CD4-positive, alpha-beta T cell (primary cell): ENCODE measurements at regions not wholly inside any gene's neighbourhood (a gene's known extent, or its start where the extent isn't known, plus 50 kb on each side); places are given as distances from the start of the nearest gene placed in this dataset.
"Not testable (repeated sequence)": the region's sequence is repeated elsewhere in the genome, so short reads cannot be mapped to it uniquely, and the experiment has no call there.

ENCODE experiments used
- ATAC-seq: fragments of 200-7000 bp; cut with Tn5 transposase; one replicate; pipeline ENCODE4 v1.10.0; 2022; ENCODE audit warnings: mild to moderate bottlenecking; ENCODE audit not compliant: poor library complexity
- CTCF ChIA-PET: fragments of 350-600 bp; sonication (Branson Sonifier 250); formaldehyde crosslinking; loops from one replicate; lab custom pipeline; 2021; ENCODE audit warnings: antibody characterized with exemption, inconsistent platforms; lab: Charles Lee
- POLR2A ChIA-PET: fragments of 350-600 bp; sonication (Branson Sonifier 250); formaldehyde crosslinking; loops from one replicate; lab custom pipeline; 2021; ENCODE audit warnings: antibody characterized with exemption, inconsistent platforms; lab: Charles Lee
- DNase-seq, 14 experiments: peaks; one replicate each; pipeline ENCODE4 v3.0.0-alpha.2; 2013 to 2020; ENCODE audit warnings: mixed read lengths in 2 of 14
- H3K27ac ChIP-seq, 2 donors: one replicate each; pipeline versions ENCODE4 v1.5.1 to v1.7.0; 2013; ENCODE audit warnings: low read length in 2 of 2, low read depth in 1 of 2, mild to moderate bottlenecking in 1 of 2
- H3K27me3 ChIP-seq, 2 experiments: 1 replicate in 1 of 2; 2 replicates in 1 of 2; pipeline versions ENCODE4 v1.6.1 to v1.7.0; 2013; ENCODE audit warnings: low read length in 2 of 2, control low read depth in 1 of 2, mild to moderate bottlenecking in 1 of 2, moderate library complexity in 1 of 2; ENCODE audit not compliant: insufficient read depth in 2 of 2, control insufficient read depth in 1 of 2
- H3K36me3 ChIP-seq: one replicate; pipeline ENCODE4 v1.6.1; 2013; ENCODE audit warnings: low read length, control low read depth; ENCODE audit not compliant: insufficient read depth
- H3K4me1 ChIP-seq: one replicate; pipeline ENCODE4 v1.6.1; 2013; ENCODE audit warnings: low read length, control low read depth; ENCODE audit not compliant: insufficient read depth
- H3K4me3 ChIP-seq: one replicate; pipeline ENCODE4 v1.5.1; 2013; ENCODE audit warnings: mild to moderate bottlenecking, low read length, moderate library complexity
- H3K9me3 ChIP-seq, 2 experiments: 1 replicate in 1 of 2; 2 replicates in 1 of 2; pipeline versions ENCODE4 v1.6.1 to v1.7.0; 2013; ENCODE audit warnings: low read length in 2 of 2, mild to moderate bottlenecking in 2 of 2, control low read depth in 1 of 2, moderate library complexity in 1 of 2; ENCODE audit not compliant: control insufficient read depth in 1 of 2, insufficient read depth in 1 of 2
- H3K27ac Mint-ChIP-seq: one replicate; pipeline ENCODE4 v1.8.0; 2020; ENCODE audit warnings: mixed read lengths
- H3K27me3 Mint-ChIP-seq: one replicate; pipeline ENCODE4 v1.8.0; 2021; ENCODE audit warnings: mixed read lengths
- H3K36me3 Mint-ChIP-seq: one replicate; pipeline ENCODE4 v1.8.0; 2021; ENCODE audit warnings: low read depth, mixed read lengths
- H3K4me1 Mint-ChIP-seq: one replicate; pipeline ENCODE4 v1.8.0; 2021; ENCODE audit warnings: low read depth, mixed read lengths
- H3K4me3 Mint-ChIP-seq: one replicate; pipeline ENCODE4 v1.8.0; 2020; ENCODE audit warnings: mild to moderate bottlenecking, mixed read lengths
- H3K9me3 Mint-ChIP-seq: one replicate; pipeline ENCODE4 v1.8.0; 2020; ENCODE audit warnings: mixed read lengths
- intact Hi-C, 2 experiments: fragments of 100-400 bp; cut with DNase I in 1 of 2; cut with micrococcal nuclease in 1 of 2; formaldehyde crosslinking; loops; one replicate each; pipeline versions ENCODE4 v1.15.1 to v1.9.0; 2023 to 2025; cut with DNase I, micrococcal nuclease
- TF ChIP-seq, protein P1 (sequence below): fragments of 200-600 bp; IDR thresholded peaks from one replicate; pipeline ENCODE4 v1.8.0; 2022; ENCODE audit warnings: antibody characterized with exemption, mild to moderate bottlenecking

DNA sequence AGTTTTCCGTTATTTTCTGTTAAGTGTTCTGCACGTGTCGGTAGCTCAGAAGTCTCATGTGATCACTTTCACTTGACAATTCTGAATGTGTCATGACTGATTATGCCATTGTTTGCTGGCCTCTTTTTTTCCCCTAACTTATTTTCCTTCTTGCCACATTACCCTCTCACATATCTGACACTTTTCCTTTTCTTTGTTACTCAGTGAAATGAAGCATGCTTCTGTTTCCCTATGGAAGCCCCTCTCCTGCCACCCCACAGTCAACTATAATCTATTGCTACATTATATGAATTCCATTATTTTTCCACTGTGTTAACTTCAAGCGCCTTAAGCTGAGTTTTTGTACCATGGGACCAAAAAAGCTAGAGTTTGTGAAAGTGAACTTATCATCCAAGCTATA is 531.6 kb upstream of the HS3ST5 start:
- Histone ChIP-seq H3K27ac (no peak overlapping the region), H3K4me1 (no peaks in the 10 kb centered on the region), H3K9me3 (peaks cover 0 to 6% of the 10 kb centered on the region in 2 experiments), H3K27me3 (no peaks in the 10 kb centered on the region), H3K36me3 (no peaks in the 10 kb centered on the region), H3K4me3 (no peak overlapping the region)
- no peaks in the 10 kb centered on the region for H3K4me1 Mint-ChIP-seq
- H3K9me3 Mint-ChIP-seq: peaks cover 6% of the 10 kb centered on the region
- H3K27me3 Mint-ChIP-seq: no peaks in the 10 kb centered on the region
- no peaks in the 10 kb centered on the region for H3K36me3 Mint-ChIP-seq
- no peak for DNase-seq
- ChIA-PET POLR2A (no interaction called here), CTCF (no interaction called here)
- no peak overlapping the region for H3K4me3 Mint-ChIP-seq
- no peak overlapping the region for H3K27ac Mint-ChIP-seq
- ATAC-seq: no peak
- intact Hi-C loops: no loop called here
- TF ChIP-seq, protein P1, sequence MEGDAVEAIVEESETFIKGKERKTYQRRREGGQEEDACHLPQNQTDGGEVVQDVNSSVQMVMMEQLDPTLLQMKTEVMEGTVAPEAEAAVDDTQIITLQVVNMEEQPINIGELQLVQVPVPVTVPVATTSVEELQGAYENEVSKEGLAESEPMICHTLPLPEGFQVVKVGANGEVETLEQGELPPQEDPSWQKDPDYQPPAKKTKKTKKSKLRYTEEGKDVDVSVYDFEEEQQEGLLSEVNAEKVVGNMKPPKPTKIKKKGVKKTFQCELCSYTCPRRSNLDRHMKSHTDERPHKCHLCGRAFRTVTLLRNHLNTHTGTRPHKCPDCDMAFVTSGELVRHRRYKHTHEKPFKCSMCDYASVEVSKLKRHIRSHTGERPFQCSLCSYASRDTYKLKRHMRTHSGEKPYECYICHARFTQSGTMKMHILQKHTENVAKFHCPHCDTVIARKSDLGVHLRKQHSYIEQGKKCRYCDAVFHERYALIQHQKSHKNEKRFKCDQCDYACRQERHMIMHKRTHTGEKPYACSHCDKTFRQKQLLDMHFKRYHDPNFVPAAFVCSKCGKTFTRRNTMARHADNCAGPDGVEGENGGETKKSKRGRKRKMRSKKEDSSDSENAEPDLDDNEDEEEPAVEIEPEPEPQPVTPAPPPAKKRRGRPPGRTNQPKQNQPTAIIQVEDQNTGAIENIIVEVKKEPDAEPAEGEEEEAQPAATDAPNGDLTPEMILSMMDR: no peak

DNA sequence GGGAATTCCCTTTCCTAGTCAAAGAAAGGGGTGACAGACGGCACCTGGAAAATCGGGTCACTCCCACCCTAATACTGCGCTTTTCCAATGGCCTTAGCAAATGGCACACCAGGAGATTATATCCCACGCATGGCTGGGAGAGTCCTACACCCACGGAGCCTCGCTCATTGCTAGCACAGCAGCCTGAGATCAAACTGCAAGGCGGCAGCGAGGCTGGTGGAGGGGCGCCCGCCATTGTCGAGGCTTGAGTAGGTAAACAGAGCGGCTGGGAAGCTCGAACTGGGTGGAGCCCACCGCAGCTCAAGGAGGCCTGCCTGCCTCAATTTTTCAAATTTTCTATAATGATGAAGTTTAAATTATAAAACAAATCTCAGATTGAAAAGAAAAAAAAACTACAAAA is 522.7 kb upstream of the HS3ST5 start:
- intact Hi-C loops: loop anchor here in 1 of 2 experiments (2.0 kb wide), 1 partner anchor 71 kb away; no protein-coding TSS in a partner anchor
- H3K27me3 ChIP-seq, H3K27ac ChIP-seq, POLR2A ChIA-PET, CTCF ChIA-PET, H3K36me3 Mint-ChIP-seq, H3K4me1 ChIP-seq, H3K4me1 Mint-ChIP-seq, DNase-seq, ATAC-seq, H3K27ac Mint-ChIP-seq, H3K9me3 ChIP-seq, H3K27me3 Mint-ChIP-seq, H3K4me3 Mint-ChIP-seq, H3K4me3 ChIP-seq, H3K36me3 ChIP-seq: not testable (repeated sequence)
- H3K9me3 Mint-ChIP-seq: peaks cover 12% of the 10 kb centered on the region

DNA sequence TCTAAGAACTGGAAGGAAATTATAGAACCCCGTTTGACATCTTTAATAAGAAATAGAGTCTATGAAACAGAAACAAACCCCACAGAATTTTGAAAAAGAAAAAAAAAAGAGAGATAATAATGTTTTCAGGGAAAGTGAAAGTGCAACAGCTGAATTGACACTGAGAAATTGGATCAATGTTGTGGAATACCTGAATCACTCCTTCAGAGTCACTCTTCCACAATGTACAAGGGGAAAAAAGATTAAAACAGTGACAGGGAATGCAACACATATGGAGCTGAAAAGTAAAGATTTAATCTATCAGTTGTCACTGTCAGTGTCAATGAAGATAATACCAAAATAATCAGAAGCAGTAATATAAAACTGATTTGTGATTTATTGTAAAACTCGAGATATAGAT is 520.8 kb upstream of the HS3ST5 start:
- DNase-seq (no peak), ATAC-seq (no peak)
- TF ChIP-seq, protein P1: no peak
- intact Hi-C loops: loop anchor here in 1 of 2 experiments (2.0 kb wide), 1 partner anchor 73 kb away; no protein-coding TSS in a partner anchor
- Histone ChIP-seq H3K4me3 (no peak overlapping the region), H3K27me3 (no peaks in the 10 kb centered on the region), H3K9me3 (peaks cover 6 to 9% of the 10 kb centered on the region in 2 experiments), H3K4me1 (no peaks in the 10 kb centered on the region), H3K27ac (no peak overlapping the region), H3K36me3 (no peaks in the 10 kb centered on the region)
- H3K27ac Mint-ChIP-seq: no peak overlapping the region
- peaks cover 14% of the 10 kb centered on the region for H3K9me3 Mint-ChIP-seq
- no peak overlapping the region for H3K4me3 Mint-ChIP-seq
- no peaks in the 10 kb centered on the region for H3K4me1 Mint-ChIP-seq
- POLR2A ChIA-PET: no interaction called here
- CTCF ChIA-PET: no interaction called here
- H3K27me3 Mint-ChIP-seq: no peaks in the 10 kb centered on the region
- no peaks in the 10 kb centered on the region for H3K36me3 Mint-ChIP-seq

DNA sequence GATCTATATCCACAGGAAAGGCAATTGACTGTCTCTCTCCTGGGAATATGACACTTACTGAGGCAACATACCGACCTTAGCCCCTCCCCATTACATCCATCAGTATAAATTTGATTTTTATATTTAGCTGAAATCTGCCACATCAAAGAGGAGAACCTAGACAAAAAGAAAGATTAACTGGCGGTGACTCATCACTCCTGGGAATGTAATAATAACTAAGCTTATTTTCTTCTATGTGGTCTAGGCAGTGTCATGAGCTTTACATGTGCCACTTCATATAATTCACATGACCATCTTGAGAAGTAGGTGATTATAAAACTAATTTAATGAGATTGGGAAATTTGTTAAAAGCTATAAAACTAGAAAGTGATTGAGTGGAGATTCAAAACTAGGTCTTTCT is 520.0 kb upstream of the HS3ST5 start:
- no peaks in the 10 kb centered on the region for H3K36me3 ChIP-seq
- TF ChIP-seq, protein P1: no peak
- no peak overlapping the region for H3K4me3 Mint-ChIP-seq
- no peaks in the 10 kb centered on the region for H3K27me3 Mint-ChIP-seq
- no peak overlapping the region for H3K4me3 ChIP-seq
- POLR2A ChIA-PET: no interaction called here
- H3K9me3 Mint-ChIP-seq: peaks cover 11% of the 10 kb centered on the region
- H3K4me1 ChIP-seq: no peaks in the 10 kb centered on the region
- peaks cover 6 to 9% of the 10 kb centered on the region in 2 experiments for H3K9me3 ChIP-seq
- no peaks in the 10 kb centered on the region for H3K36me3 Mint-ChIP-seq
- H3K27ac Mint-ChIP-seq: no peak overlapping the region
- CTCF ChIA-PET: no interaction called here
- no peaks in the 10 kb centered on the region for H3K4me1 Mint-ChIP-seq
- intact Hi-C loops: no loop called here
- no peaks in the 10 kb centered on the region for H3K27me3 ChIP-seq
- DNase-seq (no peak), ATAC-seq (no peak)
- no peak overlapping the region for H3K27ac ChIP-seq
